HEK293T (cell line): ENCODE measurements at regions not wholly inside any gene's neighbourhood (a gene's known extent, or its start where the extent isn't known, plus 50 kb on each side); places are given as distances from the start of the nearest gene placed in this dataset.

Experiments
- CTCF ChIA-PET: fragments of 350-600 bp; formaldehyde crosslinking; extraction: SDS; loops from one replicate; lab custom pipeline; 2021; ENCODE audit warnings: antibody characterized with exemption, inconsistent platforms; lab: Yijun Ruan, JAX
- POLR2A ChIA-PET: fragments of 350-600 bp; formaldehyde crosslinking; extraction: SDS; loops from one replicate; lab custom pipeline; 2020; ENCODE audit warnings: antibody characterized with exemption, inconsistent platforms; lab: Yijun Ruan, JAX
- DNase-seq: peaks from one replicate; pipeline ENCODE4 v3.0.0; 2012; ENCODE audit warnings: mixed read lengths; ENCODE audit errors: extremely low spot score
- ARNT ChIP-seq: fragments of 450-650 bp; IDR thresholded peaks from 2 replicates; pipeline ENCODE4 v1.6.1; 2017; ENCODE audit warnings: mild to moderate bottlenecking
- BHLHE40 ChIP-seq: fragments of 450-650 bp; IDR thresholded peaks from 2 replicates; pipeline ENCODE4 v1.6.1; 2016; ENCODE audit warnings: mild to moderate bottlenecking, moderate library complexity, borderline replicate concordance
- CTBP1 ChIP-seq: fragments of 450-650 bp; IDR thresholded peaks from 2 replicates; pipeline ENCODE4 v1.6.1; 2016; ENCODE audit warnings: borderline replicate concordance
- ELF4 ChIP-seq: fragments of 450-650 bp; IDR thresholded peaks from 2 replicates; pipeline ENCODE4 v1.6.1; 2017; ENCODE audit warnings: antibody characterized with exemption
- FOXA1 ChIP-seq: fragments of 450-650 bp; IDR thresholded peaks from 2 replicates; pipeline ENCODE4 v1.6.1; 2016; ENCODE audit warnings: mild to moderate bottlenecking
- FOXK2 ChIP-seq: fragments of 450-650 bp; IDR thresholded peaks from 2 replicates; pipeline ENCODE4 v1.6.1; 2016; ENCODE audit warnings: mild to moderate bottlenecking
- FOXM1 ChIP-seq: fragments of 450-650 bp; IDR thresholded peaks from 2 replicates; pipeline ENCODE4 v1.6.1; 2017; ENCODE audit warnings: mild to moderate bottlenecking, borderline replicate concordance
- HDGF ChIP-seq: fragments of 450-650 bp; IDR thresholded peaks from 2 replicates; pipeline ENCODE4 v1.6.1; 2017; ENCODE audit warnings: antibody characterized with exemption, borderline replicate concordance
- L3MBTL2 ChIP-seq: fragments of 450-650 bp; conservative IDR thresholded peaks from 2 replicates; pipeline ENCODE4 v1.6.1; 2016; ENCODE audit warnings: mild to moderate bottlenecking
- LEF1 ChIP-seq: fragments of 450-650 bp; IDR thresholded peaks from 2 replicates; pipeline ENCODE4 v1.6.1; 2017; ENCODE audit warnings: mild to moderate bottlenecking, borderline replicate concordance
- NFRKB ChIP-seq: fragments of 450-650 bp; IDR thresholded peaks from 2 replicates; pipeline ENCODE4 v1.6.1; 2016; ENCODE audit warnings: mild to moderate bottlenecking, moderate library complexity
- PKNOX1 ChIP-seq: fragments of 450-650 bp; IDR thresholded peaks from 2 replicates; pipeline ENCODE4 v1.6.1; 2016
- SP1 ChIP-seq: fragments of 450-650 bp; IDR thresholded peaks from 2 replicates; pipeline ENCODE4 v1.6.1; 2017
- SUZ12 ChIP-seq: fragments of 450-650 bp; IDR thresholded peaks from 2 replicates; pipeline ENCODE4 v1.6.1; 2016; ENCODE audit warnings: mild to moderate bottlenecking
- TARDBP ChIP-seq: fragments of 450-650 bp; IDR thresholded peaks from 2 replicates; pipeline ENCODE4 v1.6.1; 2016
- ZNF384 ChIP-seq: fragments of 450-650 bp; IDR thresholded peaks from 2 replicates; pipeline ENCODE4 v1.6.1; 2016

- POLR2A ChIA-PET: no interaction called here
- TF ChIP-seq LEF1: no peak
- TF ChIP-seq NFRKB: no peak
- no peak for DNase-seq
- CTCF ChIA-PET: no interaction called here
Measured at GRCh38 chr10:3474266-3474665, 301.7 kb upstream of the PITRM1 start.

GRCh38 chr10:3473271-3473670, 300.7 kb upstream of the PITRM1 start:
- DNase-seq: no peak
- POLR2A ChIA-PET: no interaction called here
- TF ChIP-seq ARNT (no peak), SUZ12 (no peak), ELF4 (no peak), FOXM1 (no peak), CTBP1 (no peak), ZNF384 (no peak), BHLHE40 (no peak), HDGF (no peak), NFRKB (no peak), TARDBP (no peak), LEF1 (no peak), PKNOX1 (no peak), SP1 (no peak), L3MBTL2 (no peak), FOXK2 (no peak), FOXA1 (no peak)
- CTCF ChIA-PET: no interaction called here

GRCh38 chr10:3472287-3473051, 299.9 kb upstream of the PITRM1 start:
- POLR2A ChIA-PET: interaction anchor here (1.0 kb wide), 1 partner anchor 312 kb away, joined by 3 read pairs; the partner anchor contains the start of gene KLF6

GRCh38 chr10:3471927-3472286, 299.3 kb upstream of the PITRM1 start:
- POLR2A ChIA-PET: interaction anchor here (1.0 kb wide), 1 partner anchor 313 kb away, joined by 3 read pairs; the partner anchor contains the start of gene KLF6
- no peak for DNase-seq
- TF ChIP-seq FOXM1: no peak
- no peak for TF ChIP-seq PKNOX1
- no peak for TF ChIP-seq TARDBP
- TF ChIP-seq ELF4: no peak
- TF ChIP-seq HDGF: no peak
- no peak for TF ChIP-seq FOXK2
- TF ChIP-seq SUZ12: no peak
- TF ChIP-seq NFRKB: no peak
- TF ChIP-seq FOXA1: no peak
- no peak for TF ChIP-seq L3MBTL2
- TF ChIP-seq BHLHE40: no peak
- TF ChIP-seq CTBP1: no peak
- TF ChIP-seq SP1: no peak
- no peak for TF ChIP-seq ARNT
- no peak for TF ChIP-seq LEF1
- no peak for TF ChIP-seq ZNF384
- CTCF ChIA-PET: no interaction called here

More at GRCh38 chr10:3472287-3473051, 299.9 kb upstream of the PITRM1 start:
- CTCF ChIA-PET: interaction anchor here (0.6 kb wide), 1 partner anchor 52 kb away, joined by 4 read pairs; no protein-coding TSS in a partner anchor
- TF ChIP-seq ELF4 (no peak), FOXK2 (no peak), NFRKB (no peak), FOXA1 (no peak), ZNF384 (no peak), HDGF (no peak), L3MBTL2 (no peak), ARNT (no peak), PKNOX1 (no peak), FOXM1 (no peak), SUZ12 (no peak), BHLHE40 (no peak), SP1 (no peak), TARDBP (no peak), CTBP1 (no peak), LEF1 (no peak)
- no peak for DNase-seq

- ChIA-PET CTCF (no interaction called here), POLR2A (no interaction called here)
- DNase-seq: no peak
- TF ChIP-seq BHLHE40: no peak
- TF ChIP-seq ELF4: no peak
- TF ChIP-seq FOXK2: no peak
- TF ChIP-seq NFRKB: no peak
- TF ChIP-seq CTBP1: no peak
- no peak for TF ChIP-seq LEF1
- no peak for TF ChIP-seq FOXA1
- TF ChIP-seq PKNOX1: no peak
- TF ChIP-seq L3MBTL2: no peak
- no peak for TF ChIP-seq SUZ12
- TF ChIP-seq HDGF: no peak
- no peak for TF ChIP-seq FOXM1
- TF ChIP-seq ZNF384: no peak
- no peak for TF ChIP-seq ARNT
- no peak for TF ChIP-seq TARDBP
- no peak for TF ChIP-seq SP1
Measured at GRCh38 chr10:3471472-3471871, 298.9 kb upstream of the PITRM1 start.
